Lung (tissue), 11 donors: ENCODE measurements at regions not wholly inside any gene's neighbourhood (a gene's known extent, or its start where the extent isn't known, plus 50 kb on each side); places are given as distances from the start of the nearest gene placed in this dataset.

Experiments used
- ATAC-seq: fragments of 200-7000 bp; cut with Tn5 transposase; one replicate; pipeline ENCODE4 v1.9.1; 2020; ENCODE audit warnings: moderate number of reproducible peaks; ENCODE audit not compliant: insufficient read depth, low FRiP score
- DNase-seq, 3 donors: peaks; one replicate each; pipeline ENCODE4 v3.0.0-alpha.2; 2013 to 2017
- H3K27ac ChIP-seq, 2 donors: one replicate each; pipeline ENCODE4 v1.5.1; 2013; ENCODE audit warnings: mild to moderate bottlenecking in 2 of 2, moderate library complexity in 2 of 2, control low read depth in 1 of 2, inconsistent platforms in 1 of 2, low read depth in 1 of 2, low read length in 1 of 2
- H3K27me3 ChIP-seq, 3 donors: one replicate each; pipeline ENCODE4 v1.5.1; 2013; ENCODE audit warnings: low read length in 2 of 3; ENCODE audit not compliant: control insufficient read depth in 3 of 3, insufficient read depth in 3 of 3
- H3K36me3 ChIP-seq, 4 donors: one replicate each; pipeline ENCODE4 v1.5.1; 2013; ENCODE audit warnings: low read length in 4 of 4, mild to moderate bottlenecking in 1 of 4, moderate library complexity in 1 of 4; ENCODE audit not compliant: control insufficient read depth in 4 of 4, insufficient read depth in 4 of 4
- H3K4me1 ChIP-seq, 5 donors: one replicate each; pipeline ENCODE4 v1.5.1; 2013; ENCODE audit warnings: low read length in 5 of 5, mild to moderate bottlenecking in 2 of 5, moderate library complexity in 1 of 5; ENCODE audit not compliant: control insufficient read depth in 5 of 5, insufficient read depth in 5 of 5
- H3K4me3 ChIP-seq: one replicate; pipeline ENCODE4 v1.5.1; 2013; ENCODE audit warnings: mild to moderate bottlenecking, control low read depth, moderate library complexity
- H3K9ac ChIP-seq, 2 donors: one replicate each; pipeline ENCODE4 v1.5.1; 2013; ENCODE audit warnings: low read length in 2 of 2, control low read depth in 1 of 2; ENCODE audit not compliant: insufficient read depth in 1 of 2
- H3K9me3 ChIP-seq, 4 donors: one replicate each; pipeline ENCODE4 v1.5.1; 2013; ENCODE audit warnings: low read length in 3 of 4, mild to moderate bottlenecking in 1 of 4, moderate library complexity in 1 of 4; ENCODE audit not compliant: control insufficient read depth in 4 of 4, insufficient read depth in 3 of 4
- CTCF ChIP-seq: IDR thresholded peaks from 2 replicates; pipeline ENCODE4 v1.5.1; 2012; ENCODE audit warnings: mild to moderate bottlenecking; ENCODE audit errors: control extremely low read depth, extremely low read depth
- WGBS, 2 donors: extraction: QIAGEN DNeasy Blood & Tissue Kit; methylation state at CpG; one replicate each; pipeline ENCODE4 v1.1.7; 2013; 5-methylcytosine and 5-hydroxymethylcytosine counted together
- donor health status: control.
- donor health status: control.
- donor health status: Bipolar disorder and iron deficiency.
- donor health status: healthy.
- donor health status: DM: yes; HTN: yes; CAD: no.

GRCh38 chr4:38292529-38292928 is 332.3 kb downstream of the PTTG2 start:
- no peak overlapping the region for H3K9ac ChIP-seq
- H3K4me1 ChIP-seq, result no peaks in the 10 kb centered on the region
- H3K4me3 ChIP-seq, result no peak overlapping the region
- H3K36me3 ChIP-seq, result no peaks in the 10 kb centered on the region
- no peak for DNase-seq
- no peaks in the 10 kb centered on the region for H3K27me3 ChIP-seq
- no peak for TF ChIP-seq CTCF
- WGBS, 2 donors, result 85 to 89% methylated on average over 1 of the region's 1 CpG
- no peak overlapping the region for H3K27ac ChIP-seq
- peaks cover 0 to 3% (median 0%) of the 10 kb centered on the region in 4 donors for H3K9me3 ChIP-seq
- no peak for ATAC-seq

- 90 to 97% methylated on average over 1 of the region's 1 CpG for WGBS, 2 donors
- DNase-seq (no peak), ATAC-seq (no peak)
- H3K4me3 ChIP-seq, result no peak overlapping the region
- H3K27me3 ChIP-seq, result no peaks in the 10 kb centered on the region
- H3K27ac ChIP-seq, result no peak overlapping the region
- no peaks in the 10 kb centered on the region for H3K4me1 ChIP-seq
- H3K9me3 ChIP-seq, result peaks cover 0 to 13% (median 4%) of the 10 kb centered on the region in 4 donors
- TF ChIP-seq CTCF, result no peak
- no peak overlapping the region for H3K9ac ChIP-seq
- H3K36me3 ChIP-seq, result no peaks in the 10 kb centered on the region
These were observed 334.0 kb downstream of the PTTG2 start for GRCh38 chr4:38294238-38294637.

GRCh38 chr4:38297061-38297460 is 336.9 kb downstream of the PTTG2 start:
- Histone ChIP-seq H3K9ac (no peak overlapping the region), H3K4me1 (no peaks in the 10 kb centered on the region), H3K9me3 (peaks cover 0 to 17% (median 5%) of the 10 kb centered on the region in 4 donors), H3K27me3 (no peaks in the 10 kb centered on the region), H3K27ac (no peak overlapping the region), H3K4me3 (no peak overlapping the region), H3K36me3 (no peaks in the 10 kb centered on the region)
- ATAC-seq (no peak), DNase-seq (no peak)
- TF ChIP-seq CTCF, result no peak
- 92 to 95% methylated on average over 3 of the region's 3 CpGs for WGBS, 2 donors
